B cell (primary cell): ENCODE measurements at regions not wholly inside any gene's neighbourhood (a gene's known extent, or its start where the extent isn't known, plus 50 kb on each side); places are given as distances from the start of the nearest gene placed in this dataset.

Experiments
- ATAC-seq: fragments of 200-7000 bp; cut with Tn5 transposase; one replicate; pipeline ENCODE4 v1.10.0; 2021; ENCODE audit warnings: low read depth, mild to moderate bottlenecking, moderate number of reproducible peaks, moderate library complexity
- CTCF ChIA-PET: fragments of 350-600 bp; sonication (Branson Sonifier 250); formaldehyde crosslinking; loops from one replicate; lab custom pipeline; 2021; ENCODE audit warnings: antibody characterized with exemption, inconsistent platforms; lab: Charles Lee
- POLR2A ChIA-PET: fragments of 350-600 bp; sonication (Branson Sonifier 250); formaldehyde crosslinking; loops from one replicate; lab custom pipeline; 2021; ENCODE audit warnings: antibody characterized with exemption; lab: Charles Lee
- DNase-seq: peaks from one replicate; pipeline ENCODE4 v3.0.0; 2013
- H2AFZ ChIP-seq: 2 replicates; pipeline ENCODE4 v1.6.1; 2012; ENCODE audit warnings: mild to moderate bottlenecking, low read depth, low read length; ENCODE audit not compliant: insufficient read depth, poor library complexity, severe bottlenecking
- H3K27ac ChIP-seq, 2 donors: 1 replicate in 1 of 2; 2 replicates in 1 of 2; pipeline ENCODE4 v1.5.1; 2012 to 2013; ENCODE audit warnings: low read length in 2 of 2, mild to moderate bottlenecking in 2 of 2, moderate library complexity in 1 of 2
- H3K27me3 ChIP-seq, 4 experiments: fragments of 200-600 bp in 1 of 4; sonication (generic) in 1 of 4; replicated peaks in 1 of 4; 1 replicate in 2 of 4; 2 replicates in 2 of 4; pipeline versions ENCODE4 v1.6.1 to v1.7.0; 2013 to 2016; ENCODE audit warnings: low read length in 3 of 4, mild to moderate bottlenecking in 2 of 4, mixed read lengths in 1 of 4, moderate library complexity in 1 of 4; ENCODE audit not compliant: insufficient read depth in 4 of 4, control insufficient read depth in 3 of 4; ENCODE audit errors: control extremely low read depth in 1 of 4
- H3K36me3 ChIP-seq, 2 experiments: replicated peaks in 1 of 2; 1 replicate in 1 of 2; 2 replicates in 1 of 2; pipeline versions ENCODE4 v1.6.1 to v1.7.1; 2013; ENCODE audit warnings: low read length in 1 of 2; ENCODE audit not compliant: insufficient read depth in 2 of 2, control insufficient read depth in 1 of 2; ENCODE audit errors: control extremely low read depth in 1 of 2, extremely low read depth in 1 of 2
- H3K4me1 ChIP-seq, 2 donors: fragments of 200-600 bp in 1 of 2; sonication (generic) in 1 of 2; 1 replicate in 1 of 2; 2 replicates in 1 of 2; pipeline versions ENCODE4 v1.5.1 to v1.6.1; 2013 to 2017; ENCODE audit warnings: low read length in 2 of 2; ENCODE audit not compliant: control insufficient read depth in 2 of 2, insufficient read depth in 2 of 2
- H3K4me2 ChIP-seq: replicated peaks from 2 replicates; pipeline ENCODE3; 2012; ENCODE audit warnings: mild to moderate bottlenecking, low read depth, low read length; ENCODE audit not compliant: poor library complexity, severe bottlenecking
- H3K4me3 ChIP-seq, 5 experiments: fragments of 200-600 bp in 1 of 5; sonication (generic) in 1 of 5; 1 replicate in 3 of 5; 2 replicates in 2 of 5; pipeline versions ENCODE4 v1.5.1 to v1.7.0; 2011 to 2016; ENCODE audit warnings: low read length in 4 of 5, mild to moderate bottlenecking in 4 of 5, low read depth in 2 of 5, control low read depth in 1 of 5, moderate library complexity in 1 of 5; ENCODE audit not compliant: insufficient read depth in 1 of 5; ENCODE audit errors: control extremely low read depth in 1 of 5, extremely low read depth in 1 of 5
- H3K79me2 ChIP-seq: fragments of 200-600 bp; sonication (generic); one replicate; pipeline ENCODE4 v1.6.0; 2016; ENCODE audit warnings: low read length; ENCODE audit not compliant: control insufficient read depth, insufficient read depth
- H3K9ac ChIP-seq: fragments of 200-600 bp; sonication (generic); 2 replicates; pipeline ENCODE4 v1.6.1; 2017; ENCODE audit warnings: mild to moderate bottlenecking, low read length, moderate library complexity
- H3K9me3 ChIP-seq, 3 donors: one replicate each; pipeline versions ENCODE4 v1.6.1 to v1.7.1; 2013; ENCODE audit warnings: low read length in 2 of 3; ENCODE audit not compliant: control insufficient read depth in 2 of 3, insufficient read depth in 1 of 3; ENCODE audit errors: control extremely low read depth in 1 of 3
- H4K20me1 ChIP-seq: 2 replicates; pipeline ENCODE4 v1.6.0; 2012; ENCODE audit warnings: mild to moderate bottlenecking, low read length; ENCODE audit not compliant: insufficient read depth, control insufficient read depth, poor library complexity, severe bottlenecking
- H3K27ac Mint-ChIP-seq: one replicate; pipeline ENCODE4 v1.8.0; 2021; ENCODE audit warnings: mixed read lengths
- H3K27me3 Mint-ChIP-seq: one replicate; pipeline ENCODE4 v1.8.0; 2021; ENCODE audit warnings: mixed read lengths
- H3K4me1 Mint-ChIP-seq: one replicate; pipeline ENCODE4 v1.8.0; 2021; ENCODE audit warnings: mixed read lengths
- H3K4me3 Mint-ChIP-seq: one replicate; pipeline ENCODE4 v1.8.0; 2021; ENCODE audit warnings: mixed read lengths
- H3K9me3 Mint-ChIP-seq: one replicate; pipeline ENCODE4 v1.8.0; 2022; ENCODE audit warnings: mixed read lengths; ENCODE audit not compliant: insufficient read depth
- EZH2 ChIP-seq: IDR thresholded peaks from 2 replicates; pipeline ENCODE4 v1.6.1; 2012; ENCODE audit warnings: borderline replicate concordance, low read depth, mild to moderate bottlenecking, moderate library complexity, low read length; ENCODE audit not compliant: insufficient read depth, poor library complexity, severe bottlenecking
- WGBS: methylation state at CpG from one replicate; pipeline ENCODE4 v1.1.5; 2013; ENCODE audit warnings: missing lambda C conversion rate; ENCODE audit not compliant: insufficient coverage; 5-methylcytosine and 5-hydroxymethylcytosine counted together
- intact Hi-C: fragments of 100-400 bp; cut with micrococcal nuclease; formaldehyde crosslinking; loops from one replicate; pipeline ENCODE4 v1.10.0; 2022
- TF ChIP-seq, protein P1 (sequence below): fragments of 200-600 bp; IDR thresholded peaks from one replicate; pipeline ENCODE4 v1.8.0; 2022; ENCODE audit warnings: antibody characterized with exemption, mild to moderate bottlenecking

DNA sequence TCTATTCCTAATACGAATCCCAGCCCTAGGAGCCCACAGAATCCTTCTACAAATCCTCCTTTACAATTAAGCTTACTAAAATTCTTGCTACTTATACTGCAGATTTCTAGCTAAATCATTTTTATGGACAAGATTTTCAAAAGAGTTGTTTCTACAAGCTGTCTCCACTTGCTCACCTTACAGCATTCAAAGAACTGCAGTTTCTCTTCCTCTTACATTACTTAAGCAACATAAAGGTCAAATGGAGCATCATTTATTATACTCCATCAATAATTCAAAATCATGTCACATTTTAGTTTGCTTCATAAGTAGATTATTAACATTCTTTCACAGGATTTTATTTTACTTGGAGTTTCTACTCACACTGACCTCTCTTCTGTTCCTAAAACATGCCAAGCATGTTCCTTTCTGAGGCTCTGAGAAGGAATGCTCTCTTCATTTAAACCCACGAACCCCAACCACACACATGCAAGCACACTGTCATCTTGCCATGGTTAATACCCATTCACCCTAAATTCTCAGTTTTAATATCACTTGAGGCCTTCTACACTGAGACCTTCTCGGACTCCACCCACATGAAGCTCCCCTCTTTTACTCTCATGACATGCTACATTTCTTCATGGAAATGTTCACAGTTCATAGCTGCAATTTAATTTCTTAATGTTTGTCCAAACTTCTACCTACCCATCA, 388.2 kb downstream of the TBC1D32 start:
- CTCF ChIA-PET: no interaction called here
- POLR2A ChIA-PET: no interaction called here
- no peak overlapping the region for H2AFZ ChIP-seq
- no peaks in the 10 kb centered on the region for H4K20me1 ChIP-seq
- H3K27ac ChIP-seq: no peak overlapping the region
- H3K27me3 ChIP-seq: no peaks in the 10 kb centered on the region
- intact Hi-C loops: no loop called here
- no peak overlapping the region for H3K9ac ChIP-seq
- no peak overlapping the region for H3K4me3 ChIP-seq
- Mint-ChIP-seq H3K4me1 (peaks cover 6% of the 10 kb centered on the region), H3K27ac (no peak overlapping the region), H3K9me3 (no peaks in the 10 kb centered on the region), H3K27me3 (no peaks in the 10 kb centered on the region), H3K4me3 (no peak overlapping the region)
- DNase-seq (no peak), ATAC-seq (no peak)
- 76% methylated on average over 2 of the region's 3 CpGs for WGBS
- no peaks in the 10 kb centered on the region for H3K36me3 ChIP-seq
- H3K79me2 ChIP-seq: no peaks in the 10 kb centered on the region
- H3K9me3 ChIP-seq: no peaks in the 10 kb centered on the region
- no peak for TF ChIP-seq EZH2
- TF ChIP-seq, protein P1, sequence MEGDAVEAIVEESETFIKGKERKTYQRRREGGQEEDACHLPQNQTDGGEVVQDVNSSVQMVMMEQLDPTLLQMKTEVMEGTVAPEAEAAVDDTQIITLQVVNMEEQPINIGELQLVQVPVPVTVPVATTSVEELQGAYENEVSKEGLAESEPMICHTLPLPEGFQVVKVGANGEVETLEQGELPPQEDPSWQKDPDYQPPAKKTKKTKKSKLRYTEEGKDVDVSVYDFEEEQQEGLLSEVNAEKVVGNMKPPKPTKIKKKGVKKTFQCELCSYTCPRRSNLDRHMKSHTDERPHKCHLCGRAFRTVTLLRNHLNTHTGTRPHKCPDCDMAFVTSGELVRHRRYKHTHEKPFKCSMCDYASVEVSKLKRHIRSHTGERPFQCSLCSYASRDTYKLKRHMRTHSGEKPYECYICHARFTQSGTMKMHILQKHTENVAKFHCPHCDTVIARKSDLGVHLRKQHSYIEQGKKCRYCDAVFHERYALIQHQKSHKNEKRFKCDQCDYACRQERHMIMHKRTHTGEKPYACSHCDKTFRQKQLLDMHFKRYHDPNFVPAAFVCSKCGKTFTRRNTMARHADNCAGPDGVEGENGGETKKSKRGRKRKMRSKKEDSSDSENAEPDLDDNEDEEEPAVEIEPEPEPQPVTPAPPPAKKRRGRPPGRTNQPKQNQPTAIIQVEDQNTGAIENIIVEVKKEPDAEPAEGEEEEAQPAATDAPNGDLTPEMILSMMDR: no peak
- H3K4me1 ChIP-seq: no peaks in the 10 kb centered on the region
- H3K4me2 ChIP-seq: no peak overlapping the region

DNA sequence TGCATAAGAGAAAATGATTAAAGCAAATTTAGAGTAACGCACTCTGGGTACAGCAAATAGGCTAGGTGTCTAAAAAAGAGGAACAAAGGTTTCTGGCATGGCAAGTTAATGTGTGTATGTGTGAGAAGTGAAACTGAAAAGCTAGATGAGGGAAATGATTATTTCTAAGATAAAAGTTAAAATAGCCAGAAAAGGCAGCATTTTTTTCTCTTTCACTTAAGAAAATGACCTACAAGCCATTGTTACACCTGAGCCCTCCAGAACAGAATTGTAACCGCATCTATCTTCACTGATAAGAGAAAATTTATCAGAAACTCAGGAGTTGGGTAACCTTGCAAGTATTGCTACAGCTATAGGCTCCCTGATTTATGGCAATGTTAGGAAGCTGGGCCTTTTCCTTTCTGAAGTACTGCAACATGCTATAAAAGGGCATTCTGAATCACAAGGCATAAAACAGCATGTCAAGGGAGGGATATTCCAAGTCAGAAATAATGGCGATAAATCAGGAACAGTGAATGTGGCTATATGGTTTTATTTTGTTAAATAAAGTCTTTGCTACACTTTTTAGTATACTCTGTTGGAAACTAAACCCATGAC, 395.3 kb downstream of the TBC1D32 start:
- H3K4me1 ChIP-seq: peaks cover 16 to 26% of the 10 kb centered on the region in 2 donors
- no peaks in the 10 kb centered on the region for H3K27me3 Mint-ChIP-seq
- TF ChIP-seq, protein P1: no peak
- no peak for TF ChIP-seq EZH2
- no peaks in the 10 kb centered on the region for H3K79me2 ChIP-seq
- peak overlapping the region; percentile 55 for H3K4me2 ChIP-seq
- H3K4me3 ChIP-seq: peak overlapping the region in 1 of 5 experiments; percentile 33
- no peaks in the 10 kb centered on the region for H3K9me3 Mint-ChIP-seq
- peak overlapping the region; percentile 31 for H3K9ac ChIP-seq
- peak overlapping the region; percentile 47 for H3K27ac Mint-ChIP-seq
- ATAC-seq (peak; percentile 82), DNase-seq (peak; percentile 62)
- no CpG with 5 or more reads among the region's 3 CpGs for WGBS
- peak overlapping the region; percentile 5 for H2AFZ ChIP-seq
- H3K9me3 ChIP-seq: no peaks in the 10 kb centered on the region
- H3K36me3 ChIP-seq: no peaks in the 10 kb centered on the region
- CTCF ChIA-PET: no interaction called here
- POLR2A ChIA-PET: no interaction called here
- H3K27ac ChIP-seq: peak overlapping the region; percentile 57 to 66
- intact Hi-C loops: no loop called here
- no peaks in the 10 kb centered on the region for H3K27me3 ChIP-seq
- H3K4me3 Mint-ChIP-seq: peak overlapping the region; percentile 38
- no peaks in the 10 kb centered on the region for H4K20me1 ChIP-seq
- H3K4me1 Mint-ChIP-seq: peaks cover 26% of the 10 kb centered on the region
